GM23338 (cell line): ENCODE measurements at regions not wholly inside any gene's neighbourhood (a gene's known extent, or its start where the extent isn't known, plus 50 kb on each side); places are given as distances from the start of the nearest gene placed in this dataset.

Source experiments
- ATAC-seq: fragments of 200-7000 bp; cut with Tn5 transposase; 3 replicates; pipeline ENCODE4 v1.9.1; 2020
- DNase-seq: peaks from one replicate; pipeline ENCODE4 v3.0.0-alpha.2; 2015; ENCODE audit warnings: low spot score
- H2AFZ ChIP-seq: fragments of 200-600 bp; sonication (generic); 2 replicates; pipeline ENCODE4 v1.8.0; 2016; ENCODE audit warnings: antibody characterized with exemption, mild to moderate bottlenecking, moderate library complexity
- H3F3A ChIP-seq: fragments of 200-600 bp; sonication (generic); replicated peaks from 2 replicates; pipeline ENCODE4 v1.8.0; 2017; ENCODE audit warnings: antibody characterized with exemption, mixed run types, low read depth
- H3K27ac ChIP-seq: fragments of 200-600 bp; sonication (generic); 2 replicates; pipeline ENCODE4 v1.6.1; 2016; ENCODE audit warnings: low read depth
- H3K27me3 ChIP-seq: fragments of 200-600 bp; sonication (generic); 2 replicates; pipeline ENCODE4 v1.8.0; 2016; ENCODE audit warnings: mild to moderate bottlenecking, mixed run types, moderate library complexity; ENCODE audit not compliant: insufficient read depth
- H3K36me3 ChIP-seq: fragments of 200-600 bp; sonication (generic); 2 replicates; pipeline ENCODE4 v1.8.0; 2016; ENCODE audit warnings: mild to moderate bottlenecking; ENCODE audit not compliant: insufficient read depth
- H3K4me1 ChIP-seq: fragments of 200-600 bp; sonication (generic); 2 replicates; pipeline ENCODE4 v1.8.0; 2016; ENCODE audit warnings: mild to moderate bottlenecking, moderate library complexity; ENCODE audit not compliant: insufficient read depth
- H3K4me2 ChIP-seq: fragments of 200-600 bp; sonication (generic); 2 replicates; pipeline ENCODE4 v1.7.1; 2017; ENCODE audit warnings: mixed run types
- H3K4me3 ChIP-seq: fragments of 200-600 bp; sonication (generic); 2 replicates; pipeline ENCODE4 v1.6.1; 2016; ENCODE audit warnings: mixed run types
- H3K79me2 ChIP-seq: fragments of 200-600 bp; sonication (generic); replicated peaks from 2 replicates; pipeline ENCODE4 v1.8.0; 2017; ENCODE audit warnings: mild to moderate bottlenecking; ENCODE audit not compliant: insufficient read depth
- H3K9me2 ChIP-seq: fragments of 200-600 bp; sonication (generic); 2 replicates; pipeline ENCODE4 v1.8.0; 2017; ENCODE audit not compliant: insufficient read depth
- H4K20me1 ChIP-seq: fragments of 200-600 bp; sonication (generic); replicated peaks from 2 replicates; pipeline ENCODE4 v1.8.0; 2017; ENCODE audit warnings: mild to moderate bottlenecking; ENCODE audit not compliant: insufficient read depth
- H3K27ac Mint-ChIP-seq: 2 replicates; pipeline ENCODE4 v1.8.0; 2020; ENCODE audit warnings: inconsistent platforms, mild to moderate bottlenecking, moderate library complexity, mixed read lengths
- H3K27me3 Mint-ChIP-seq: 3 replicates; pipeline ENCODE4 v1.8.0; 2022; ENCODE audit warnings: low read depth, mild to moderate bottlenecking, moderate library complexity, mixed read lengths, inconsistent platforms; ENCODE audit not compliant: insufficient read depth, poor library complexity
- H3K36me3 Mint-ChIP-seq: 3 replicates; pipeline ENCODE4 v1.8.0; 2021; ENCODE audit warnings: low read depth, mild to moderate bottlenecking, inconsistent platforms, moderate library complexity, mixed read lengths
- H3K4me1 Mint-ChIP-seq: 3 replicates; pipeline ENCODE4 v1.8.0; 2020; ENCODE audit warnings: mild to moderate bottlenecking, inconsistent platforms, mixed read lengths
- H3K4me3 Mint-ChIP-seq: 3 replicates; pipeline ENCODE4 v1.8.0; 2021; ENCODE audit warnings: moderate library complexity, mild to moderate bottlenecking, inconsistent platforms, mixed read lengths
- H3K9me3 Mint-ChIP-seq: 3 replicates; pipeline ENCODE4 v1.8.0; 2020; ENCODE audit warnings: moderate library complexity, mild to moderate bottlenecking, inconsistent platforms, mixed read lengths
- CREB1 ChIP-seq: fragments of 250-450 bp; sonication (Bioruptor Pico); IDR thresholded peaks from 2 replicates; pipeline ENCODE4 v1.5.0; 2020; ENCODE audit warnings: low read depth, mild to moderate bottlenecking, moderate library complexity
- CTCF ChIP-seq, 2 experiments: fragments of 200-600 bp in 1 of 2; sonication (generic) in 1 of 2; conservative IDR thresholded peaks; 2 replicates each; pipeline versions ENCODE4 v1.5.1 to v1.6.1; 2016 to 2017; ENCODE audit warnings: antibody characterized with exemption in 2 of 2, low read depth in 2 of 2, mild to moderate bottlenecking in 2 of 2, moderate library complexity in 1 of 2
- EZH2 ChIP-seq: fragments of 200-600 bp; sonication (generic); IDR thresholded peaks from one replicate; pipeline ENCODE4 v1.8.0; 2017; ENCODE audit warnings: antibody characterized with exemption, mild to moderate bottlenecking, low read depth; ENCODE audit not compliant: unreplicated experiment
- EZH2phosphoT487 ChIP-seq: fragments of 200-600 bp; sonication (generic); IDR thresholded peaks from one replicate; pipeline ENCODE4 v1.8.1; 2018; ENCODE audit warnings: antibody characterized with exemption; ENCODE audit not compliant: unreplicated experiment
- JUNB ChIP-seq: IDR thresholded peaks from one replicate; pipeline ENCODE4 v1.6.1; 2016; ENCODE audit warnings: antibody characterized with exemption; ENCODE audit not compliant: unreplicated experiment
- POLR2AphosphoS5 ChIP-seq: IDR thresholded peaks from 2 replicates; pipeline ENCODE4 v1.6.1; 2016; ENCODE audit warnings: antibody characterized with exemption, low read depth
- STAT1 ChIP-seq: IDR thresholded peaks from one replicate; pipeline ENCODE4 v1.6.1; 2016; ENCODE audit warnings: antibody characterized with exemption; ENCODE audit not compliant: unreplicated experiment
- TF ChIP-seq, protein P1 (sequence below): fragments of 250-450 bp; sonication (Bioruptor Pico); IDR thresholded peaks from 2 replicates; pipeline ENCODE4 v1.5.0; 2020; ENCODE audit warnings: mild to moderate bottlenecking, moderate library complexity
- TF ChIP-seq, protein P2 (sequence below): IDR thresholded peaks from 2 replicates; pipeline ENCODE4 v1.6.1; 2016; ENCODE audit warnings: antibody characterized with exemption

DNA sequence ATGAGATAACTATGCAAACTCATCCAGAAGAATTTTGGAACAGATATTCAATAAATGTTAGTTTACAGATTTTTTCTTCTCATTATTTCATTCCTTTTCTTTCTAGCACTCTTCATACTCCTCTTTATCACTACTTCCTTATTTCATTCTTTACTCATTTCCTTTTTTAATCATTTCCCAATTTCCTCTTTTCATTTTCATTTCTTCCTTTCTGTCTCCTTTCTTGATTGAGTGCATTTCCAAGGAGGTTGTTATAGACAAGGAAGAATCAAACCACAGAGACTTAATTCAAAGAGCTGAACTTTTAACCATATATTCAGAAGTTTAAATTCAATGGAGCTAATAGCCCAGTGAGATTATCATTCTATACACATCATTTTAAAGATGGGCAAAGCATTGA is 600.7 kb downstream of the ARAP2 start (continued):
- TF ChIP-seq, protein P1, sequence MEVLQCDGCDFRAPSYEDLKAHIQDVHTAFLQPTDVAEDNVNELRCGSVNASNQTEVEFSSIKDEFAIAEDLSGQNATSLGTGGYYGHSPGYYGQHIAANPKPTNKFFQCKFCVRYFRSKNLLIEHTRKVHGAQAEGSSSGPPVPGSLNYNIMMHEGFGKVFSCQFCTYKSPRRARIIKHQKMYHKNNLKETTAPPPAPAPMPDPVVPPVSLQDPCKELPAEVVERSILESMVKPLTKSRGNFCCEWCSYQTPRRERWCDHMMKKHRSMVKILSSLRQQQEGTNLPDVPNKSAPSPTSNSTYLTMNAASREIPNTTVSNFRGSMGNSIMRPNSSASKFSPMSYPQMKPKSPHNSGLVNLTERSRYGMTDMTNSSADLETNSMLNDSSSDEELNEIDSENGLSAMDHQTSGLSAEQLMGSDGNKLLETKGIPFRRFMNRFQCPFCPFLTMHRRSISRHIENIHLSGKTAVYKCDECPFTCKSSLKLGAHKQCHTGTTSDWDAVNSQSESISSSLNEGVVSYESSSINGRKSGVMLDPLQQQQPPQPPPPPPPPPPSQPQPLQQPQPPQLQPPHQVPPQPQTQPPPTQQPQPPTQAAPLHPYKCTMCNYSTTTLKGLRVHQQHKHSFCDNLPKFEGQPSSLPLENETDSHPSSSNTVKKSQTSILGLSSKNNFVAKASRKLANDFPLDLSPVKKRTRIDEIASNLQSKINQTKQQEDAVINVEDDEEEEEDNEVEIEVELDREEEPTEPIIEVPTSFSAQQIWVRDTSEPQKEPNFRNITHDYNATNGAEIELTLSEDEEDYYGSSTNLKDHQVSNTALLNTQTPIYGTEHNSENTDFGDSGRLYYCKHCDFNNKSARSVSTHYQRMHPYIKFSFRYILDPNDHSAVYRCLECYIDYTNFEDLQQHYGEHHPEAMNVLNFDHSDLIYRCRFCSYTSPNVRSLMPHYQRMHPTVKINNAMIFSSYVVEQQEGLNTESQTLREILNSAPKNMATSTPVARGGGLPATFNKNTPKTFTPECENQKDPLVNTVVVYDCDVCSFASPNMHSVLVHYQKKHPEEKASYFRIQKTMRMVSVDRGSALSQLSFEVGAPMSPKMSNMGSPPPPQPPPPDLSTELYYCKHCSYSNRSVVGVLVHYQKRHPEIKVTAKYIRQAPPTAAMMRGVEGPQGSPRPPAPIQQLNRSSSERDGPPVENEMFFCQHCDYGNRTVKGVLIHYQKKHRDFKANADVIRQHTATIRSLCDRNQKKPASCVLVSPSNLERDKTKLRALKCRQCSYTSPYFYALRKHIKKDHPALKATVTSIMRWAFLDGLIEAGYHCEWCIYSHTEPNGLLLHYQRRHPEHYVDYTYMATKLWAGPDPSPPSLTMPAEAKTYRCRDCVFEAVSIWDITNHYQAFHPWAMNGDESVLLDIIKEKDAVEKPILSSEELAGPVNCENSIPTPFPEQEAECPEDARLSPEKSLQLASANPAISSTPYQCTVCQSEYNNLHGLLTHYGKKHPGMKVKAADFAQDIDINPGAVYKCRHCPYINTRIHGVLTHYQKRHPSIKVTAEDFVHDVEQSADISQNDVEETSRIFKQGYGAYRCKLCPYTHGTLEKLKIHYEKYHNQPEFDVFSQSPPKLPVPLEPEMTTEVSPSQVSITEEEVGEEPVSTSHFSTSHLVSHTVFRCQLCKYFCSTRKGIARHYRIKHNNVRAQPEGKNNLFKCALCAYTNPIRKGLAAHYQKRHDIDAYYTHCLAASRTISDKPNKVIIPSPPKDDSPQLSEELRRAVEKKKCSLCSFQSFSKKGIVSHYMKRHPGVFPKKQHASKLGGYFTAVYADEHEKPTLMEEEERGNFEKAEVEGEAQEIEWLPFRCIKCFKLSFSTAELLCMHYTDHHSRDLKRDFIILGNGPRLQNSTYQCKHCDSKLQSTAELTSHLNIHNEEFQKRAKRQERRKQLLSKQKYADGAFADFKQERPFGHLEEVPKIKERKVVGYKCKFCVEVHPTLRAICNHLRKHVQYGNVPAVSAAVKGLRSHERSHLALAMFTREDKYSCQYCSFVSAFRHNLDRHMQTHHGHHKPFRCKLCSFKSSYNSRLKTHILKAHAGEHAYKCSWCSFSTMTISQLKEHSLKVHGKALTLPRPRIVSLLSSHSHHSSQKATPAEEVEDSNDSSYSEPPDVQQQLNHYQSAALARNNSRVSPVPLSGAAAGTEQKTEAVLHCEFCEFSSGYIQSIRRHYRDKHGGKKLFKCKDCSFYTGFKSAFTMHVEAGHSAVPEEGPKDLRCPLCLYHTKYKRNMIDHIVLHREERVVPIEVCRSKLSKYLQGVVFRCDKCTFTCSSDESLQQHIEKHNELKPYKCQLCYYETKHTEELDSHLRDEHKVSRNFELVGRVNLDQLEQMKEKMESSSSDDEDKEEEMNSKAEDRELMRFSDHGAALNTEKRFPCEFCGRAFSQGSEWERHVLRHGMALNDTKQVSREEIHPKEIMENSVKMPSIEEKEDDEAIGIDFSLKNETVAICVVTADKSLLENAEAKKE (CRISPR knock-in tag): no peak
- TF ChIP-seq CREB1 (CRISPR knock-in tag): no peak
- no peak for TF ChIP-seq JUNB
- TF ChIP-seq, protein P2, sequence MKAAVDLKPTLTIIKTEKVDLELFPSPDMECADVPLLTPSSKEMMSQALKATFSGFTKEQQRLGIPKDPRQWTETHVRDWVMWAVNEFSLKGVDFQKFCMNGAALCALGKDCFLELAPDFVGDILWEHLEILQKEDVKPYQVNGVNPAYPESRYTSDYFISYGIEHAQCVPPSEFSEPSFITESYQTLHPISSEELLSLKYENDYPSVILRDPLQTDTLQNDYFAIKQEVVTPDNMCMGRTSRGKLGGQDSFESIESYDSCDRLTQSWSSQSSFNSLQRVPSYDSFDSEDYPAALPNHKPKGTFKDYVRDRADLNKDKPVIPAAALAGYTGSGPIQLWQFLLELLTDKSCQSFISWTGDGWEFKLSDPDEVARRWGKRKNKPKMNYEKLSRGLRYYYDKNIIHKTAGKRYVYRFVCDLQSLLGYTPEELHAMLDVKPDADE: no peak
- TF ChIP-seq EZH2phosphoT487: no peak

GRCh38 chr4:35644591-35644990 is 599.7 kb downstream of the ARAP2 start:
- H3K27me3 Mint-ChIP-seq: no peaks in the 10 kb centered on the region
- no peaks in the 10 kb centered on the region for H3K9me3 Mint-ChIP-seq
- H3K4me1 Mint-ChIP-seq: no peaks in the 10 kb centered on the region
- H4K20me1 ChIP-seq: no peaks in the 10 kb centered on the region
- DNase-seq: no peak
- H3K4me1 ChIP-seq: no peaks in the 10 kb centered on the region
- ATAC-seq: no peak
- H3K27ac Mint-ChIP-seq: no peak overlapping the region
- no peaks in the 10 kb centered on the region for H3K36me3 ChIP-seq
- H3F3A ChIP-seq: no peaks in the 10 kb centered on the region
- no peaks in the 10 kb centered on the region for H3K27me3 ChIP-seq
- no peak overlapping the region for H3K27ac ChIP-seq
- no peak overlapping the region for H2AFZ ChIP-seq
- no peaks in the 10 kb centered on the region for H3K79me2 ChIP-seq
- H3K36me3 Mint-ChIP-seq: no peaks in the 10 kb centered on the region
- H3K4me2 ChIP-seq: no peak overlapping the region
- H3K9me2 ChIP-seq: no peaks in the 10 kb centered on the region
- H3K4me3 Mint-ChIP-seq: no peak overlapping the region
- H3K4me3 ChIP-seq: no peak overlapping the region
- TF ChIP-seq POLR2AphosphoS5 (no peak), CREB1 (CRISPR knock-in tag) (no peak), JUNB (no peak), CTCF (conservative IDR thresholded peaks at IDR 0.05; ENCODE audit: low read depth in 2 of 2) (no peak), EZH2phosphoT487 (no peak), STAT1 (no peak), EZH2 (no peak)
- TF ChIP-seq, protein P2: no peak
